Nucleus accumbens (tissue), 56 donors: ENCODE measurements at regions not wholly inside any gene's neighbourhood (a gene's known extent, or its start where the extent isn't known, plus 50 kb on each side); places are given as distances from the start of the nearest gene placed in this dataset.

ENCODE experiments used
- DNase-seq, 56 donors: peaks; one replicate each; lab custom pipeline; 2025; lab: John Stamatoyannopoulos, UW

- DNase-seq, result no peak
Observed at GRCh38 chr10:2873769-2874168, 193.6 kb upstream of the PFKP start.

DNA sequence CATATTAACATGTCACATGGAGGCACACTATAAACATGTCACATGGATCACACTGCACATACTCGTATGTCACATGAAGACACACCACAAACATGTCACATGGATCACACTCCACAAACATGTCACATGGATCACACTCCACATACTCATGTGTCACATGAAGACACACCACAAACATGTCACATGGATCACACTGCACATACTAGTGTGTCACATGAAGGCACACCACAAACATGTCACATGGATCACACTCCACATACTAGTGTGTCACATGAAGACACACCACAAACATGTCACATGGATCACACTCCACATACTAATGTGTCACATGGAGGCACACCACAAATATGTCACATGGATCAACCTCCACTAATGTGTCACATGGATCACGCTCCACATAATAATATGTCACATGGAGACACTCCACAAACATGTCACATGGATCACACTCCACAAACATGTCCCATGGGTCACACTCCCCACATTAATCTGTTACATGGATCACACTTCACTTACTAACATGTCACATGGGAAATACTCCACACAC, 195.6 kb upstream of the PFKP start:
- no peak for DNase-seq

DNA sequence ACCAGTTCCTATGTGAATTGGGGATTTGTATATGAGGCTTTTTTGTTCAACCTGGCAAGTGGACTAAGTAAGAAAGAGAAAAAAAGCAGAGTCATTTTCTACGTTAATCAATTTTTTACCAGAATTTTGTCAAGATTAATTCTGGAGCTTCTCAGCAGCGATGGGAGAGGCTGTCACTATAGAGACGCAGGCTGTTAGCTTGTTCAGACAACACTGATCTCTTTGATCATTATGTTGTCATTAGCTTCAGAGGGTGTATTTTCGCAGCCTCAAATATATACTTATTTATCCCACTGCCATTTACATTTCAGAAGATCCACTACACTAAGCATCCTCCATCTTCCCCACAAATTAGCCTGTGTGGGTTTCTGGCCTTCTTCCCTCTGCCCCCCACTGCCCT, 196.7 kb upstream of the PFKP start:
- no peak for DNase-seq

- no peak for DNase-seq
Observed at GRCh38 chr10:2867788-2868299, 199.5 kb upstream of the PFKP start.

DNA sequence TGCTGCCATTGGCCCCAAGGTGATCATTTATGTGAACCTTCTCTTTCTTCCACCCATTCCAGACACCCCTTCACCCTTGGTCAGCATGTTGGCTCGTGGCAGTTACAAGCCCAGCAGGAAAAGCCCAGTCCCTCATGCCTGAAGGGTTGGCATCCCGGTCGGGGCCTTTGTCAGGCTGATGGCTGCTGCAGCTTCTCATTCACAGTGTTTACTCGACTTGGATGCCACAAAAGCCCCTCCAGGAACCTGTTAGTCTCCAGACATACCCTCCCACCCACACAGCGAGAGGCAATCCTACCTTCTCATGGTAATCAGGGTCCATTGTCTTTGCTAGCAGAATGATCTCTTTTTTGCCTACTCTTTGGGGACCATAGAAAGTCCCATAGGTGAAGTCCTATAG, 200.8 kb upstream of the PFKP start:
- no peak for DNase-seq

DNA sequence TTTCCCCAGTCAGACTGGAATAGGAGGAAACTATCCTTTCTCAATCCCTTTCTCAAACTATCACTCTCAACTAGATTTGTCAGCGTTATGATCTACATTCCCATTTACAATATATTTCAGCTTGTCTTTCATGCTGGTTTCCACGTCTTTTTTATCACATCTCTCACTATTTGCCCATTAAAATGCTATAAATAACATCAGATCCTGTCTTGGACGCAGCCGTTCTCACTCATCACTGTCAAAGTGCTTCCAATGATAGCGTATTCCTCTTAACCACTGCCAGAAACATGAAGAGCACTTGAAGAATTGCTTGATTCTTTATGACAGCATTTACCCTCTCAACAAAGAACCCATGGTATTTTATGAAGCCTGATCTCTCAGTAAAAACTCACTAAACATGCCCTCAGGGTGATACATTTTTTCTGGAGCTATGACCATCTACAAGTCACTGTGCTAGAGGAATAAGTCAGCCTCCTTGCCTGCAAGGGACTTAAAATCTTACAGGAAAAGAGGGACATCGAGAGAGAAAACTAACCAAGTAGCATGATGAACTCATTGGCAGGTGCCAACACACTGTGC, 205.6 kb upstream of the PFKP start:
- no peak for DNase-seq

- DNase-seq, result no peak
Observed at GRCh38 chr10:2858452-2858851, 208.9 kb upstream of the PFKP start.

DNA sequence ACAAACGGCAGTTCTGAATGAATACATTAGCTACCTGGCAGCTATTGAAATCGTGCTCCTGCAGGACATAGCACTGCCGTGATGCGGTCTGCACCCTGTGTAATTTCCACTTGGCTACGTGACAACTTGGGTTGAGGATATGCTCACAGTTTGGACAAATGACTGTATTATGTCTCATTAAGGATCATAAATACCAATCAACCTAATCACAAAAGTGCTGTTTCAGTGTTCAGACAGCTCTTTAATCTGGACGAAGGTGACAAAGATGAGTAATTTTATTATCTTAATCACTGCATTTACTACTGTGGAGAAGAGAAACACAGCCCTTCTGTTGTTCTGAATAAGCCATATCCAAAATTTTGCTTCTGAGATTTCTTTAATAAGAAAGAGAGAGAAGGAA, 210.8 kb upstream of the PFKP start:
- DNase-seq, result no peak

DNA sequence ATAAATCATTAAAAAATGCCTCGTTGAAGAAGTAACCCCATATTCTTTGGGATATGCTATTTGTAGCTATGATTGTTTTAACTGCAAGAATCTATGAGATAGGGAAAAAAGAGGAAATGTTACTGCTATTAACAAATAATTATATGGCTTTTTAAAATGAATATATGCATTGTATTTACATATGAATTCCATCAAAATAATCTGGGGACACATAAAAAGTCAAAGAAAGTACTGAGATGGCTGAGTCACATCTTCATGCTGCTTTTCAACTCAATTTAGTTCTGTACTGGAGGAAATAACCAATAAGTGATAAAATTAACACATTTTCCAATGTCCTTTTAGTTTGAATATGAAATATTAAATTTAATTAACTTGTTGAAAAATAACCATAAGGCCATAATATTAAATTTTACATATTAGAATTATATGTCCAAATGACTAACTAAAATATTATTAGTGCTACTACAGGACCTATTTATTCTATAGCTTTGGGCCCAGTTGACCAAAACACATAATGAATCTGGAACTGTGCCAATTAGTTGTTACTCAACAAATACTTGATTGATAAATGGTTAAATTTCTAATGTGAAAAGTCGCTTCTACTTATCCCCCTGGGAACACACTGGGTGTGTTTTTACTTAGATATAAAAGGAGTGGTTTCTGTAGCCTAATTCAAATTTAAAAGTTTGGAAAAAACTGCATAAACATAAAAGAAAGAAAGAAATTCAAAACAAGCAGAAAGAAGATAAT, 214.6 kb upstream of the PFKP start:
- no peak for DNase-seq

- DNase-seq, result no peak
Observed at GRCh38 chr10:2851566-2851965, 215.8 kb upstream of the PFKP start.

GRCh38 chr10:2850202-2850601, 217.1 kb upstream of the PFKP start:
- DNase-seq, result no peak

DNA sequence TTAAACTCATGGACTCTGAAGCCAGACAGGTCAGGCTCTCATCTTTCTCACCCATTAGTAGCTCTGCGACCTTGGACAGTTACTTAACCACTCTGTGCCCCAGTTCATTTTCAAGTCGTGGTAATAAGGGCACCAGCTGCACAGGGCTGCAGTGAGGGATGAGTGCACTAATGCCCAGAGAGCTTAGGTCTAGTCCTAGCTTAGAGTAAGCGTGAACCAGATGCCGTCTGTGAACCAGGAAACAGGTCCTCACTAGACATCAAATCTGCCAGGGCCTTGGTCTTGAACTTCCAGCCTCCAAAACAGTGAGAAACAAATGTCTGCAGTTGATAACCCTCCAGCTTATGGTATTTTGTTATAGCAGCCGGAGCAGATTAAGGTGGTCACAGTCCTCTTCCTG, 222.4 kb upstream of the PFKP start:
- DNase-seq, result no peak

DNA sequence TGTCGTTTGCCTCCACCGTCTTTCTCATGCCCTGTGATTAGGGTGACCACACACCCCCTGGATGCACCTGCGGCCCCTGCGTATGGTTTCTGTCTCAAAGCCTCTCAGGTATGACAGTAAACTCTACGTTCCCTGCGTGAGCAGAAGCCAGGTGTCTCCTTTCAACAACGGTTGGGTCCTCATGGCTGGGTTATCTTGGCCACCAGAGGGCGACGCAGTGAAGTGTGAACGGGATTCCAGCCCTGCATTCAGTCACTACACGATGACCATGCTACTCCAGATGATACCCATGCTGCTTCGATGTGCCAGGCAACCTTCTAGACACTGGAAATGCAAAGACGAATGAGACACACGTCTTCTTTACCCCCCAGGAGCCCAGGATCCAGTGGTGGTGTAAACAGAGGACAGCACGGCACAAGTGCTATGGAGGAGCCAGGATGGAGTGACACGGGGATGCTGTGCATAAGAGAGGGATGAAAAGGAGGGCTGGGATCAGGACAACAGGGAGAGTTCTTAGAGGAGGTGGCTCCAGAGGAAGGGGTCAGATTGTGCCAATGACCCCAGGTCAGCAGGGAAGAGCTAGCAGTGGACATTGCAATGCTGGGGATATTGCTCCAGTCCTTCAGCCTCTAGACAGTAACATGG, 228.1 kb upstream of the PFKP start:
- peak in 6 of 56 donors; percentile 4 to 34 (median 6) for DNase-seq

DNA sequence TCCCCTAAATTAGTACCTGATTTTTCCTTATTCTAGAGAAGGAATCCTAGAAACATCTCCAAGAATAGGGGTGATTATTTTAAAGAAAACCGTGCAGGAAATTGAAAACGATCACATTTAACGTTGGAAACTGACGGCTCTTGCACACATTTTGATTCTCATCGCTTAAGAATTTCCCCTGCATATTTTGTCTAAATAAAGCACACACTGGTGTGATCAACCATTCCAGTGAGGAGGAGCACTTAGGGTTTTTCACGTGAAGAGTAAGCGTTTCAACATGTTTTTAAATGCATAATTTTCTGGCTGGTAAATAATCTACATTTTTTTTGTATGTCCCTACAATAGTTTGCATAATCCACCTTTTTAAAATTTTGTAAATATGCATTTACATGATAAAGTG, 229.7 kb upstream of the PFKP start:
- DNase-seq, result no peak

- DNase-seq, result no peak
Observed at GRCh38 chr10:2836921-2837662, 230.3 kb upstream of the PFKP start.

GRCh38 chr10:2834214-2834613, 233.1 kb upstream of the PFKP start:
- no peak for DNase-seq

DNA sequence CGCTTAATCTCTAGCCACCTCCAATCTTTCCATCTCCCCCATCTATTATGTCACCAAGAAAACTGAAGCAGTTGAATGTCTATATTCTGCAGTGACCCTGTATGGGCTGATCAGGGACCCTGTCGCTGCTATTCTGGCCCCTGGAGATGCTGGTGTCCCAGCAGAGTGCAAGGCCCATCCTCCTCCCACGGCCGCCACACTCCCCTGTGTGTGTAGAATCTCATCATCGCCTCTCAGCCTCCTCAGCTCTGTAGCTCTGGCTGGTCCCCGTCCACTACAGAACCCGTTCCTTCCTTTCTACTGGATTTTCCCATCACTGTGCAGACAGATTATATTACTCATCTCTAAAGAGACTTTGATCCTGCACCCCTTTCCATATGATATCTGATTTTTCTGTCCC, 235.8 kb upstream of the PFKP start:
- no peak for DNase-seq

GRCh38 chr10:2828741-2829140, 238.6 kb upstream of the PFKP start:
- no peak for DNase-seq

- DNase-seq, result no peak
Observed at GRCh38 chr10:2826675-2827074, 240.7 kb upstream of the PFKP start.

GRCh38 chr10:2825841-2826240, 241.5 kb upstream of the PFKP start:
- no peak for DNase-seq
